PC-3 (cell line): ENCODE measurements at regions not wholly inside any gene's neighbourhood (a gene's known extent, or its start where the extent isn't known, plus 50 kb on each side); places are given as distances from the start of the nearest gene placed in this dataset.

Experiments used
- ATAC-seq: fragments of 200-7000 bp; cut with Tn5 transposase; 2 replicates; pipeline ENCODE4 v1.9.1; 2020; ENCODE audit warnings: mild to moderate bottlenecking, moderate library complexity
- BruUV-seq: library from RNA; stranded (reverse); fragments of 400-500 nt; replicated peaks from 2 replicates; lab custom pipeline; 2021; lab: Mats Ljungman, UMichigan
- CTCF ChIA-PET: fragments of 300-600 bp; sonication (Branson Sonifier 250); formaldehyde crosslinking; loops from one replicate; lab custom pipeline; 2022; ENCODE audit warnings: antibody characterized with exemption; lab: Charles Lee
- POLR2A ChIA-PET: fragments of 300-600 bp; sonication (Branson Sonifier 250); formaldehyde crosslinking; loops from one replicate; lab custom pipeline; 2022; ENCODE audit warnings: antibody characterized with exemption; ENCODE audit not compliant: unreplicated experiment; lab: Charles Lee
- DNase-seq: peaks from one replicate; pipeline ENCODE4 v3.0.0-alpha.2; 2015
- H2AFZ ChIP-seq: fragments of 300-600 bp; sonication (generic); 2 replicates; pipeline ENCODE4 v1.6.0; 2016; ENCODE audit warnings: antibody characterized with exemption, low read length
- H3F3A ChIP-seq: fragments of 300-600 bp; sonication (generic); one replicate; pipeline ENCODE4 v1.6.0; 2017; ENCODE audit warnings: antibody characterized with exemption, low read length, control low read depth, mild to moderate bottlenecking; ENCODE audit not compliant: unreplicated experiment
- H3K27ac ChIP-seq: fragments of 300-600 bp; sonication (generic); 2 replicates; pipeline ENCODE4 v1.5.1; 2016; ENCODE audit warnings: mild to moderate bottlenecking, low read length
- H3K27me3 ChIP-seq: fragments of 300-600 bp; sonication (generic); 2 replicates; pipeline ENCODE4 v1.6.1; 2016; ENCODE audit warnings: low read length, mixed read lengths
- H3K36me3 ChIP-seq: fragments of 300-600 bp; sonication (generic); 2 replicates; pipeline ENCODE4 v1.6.1; 2016; ENCODE audit warnings: low read depth, mixed run types, low read length, mixed read lengths
- H3K4me1 ChIP-seq: fragments of 300-600 bp; sonication (generic); 2 replicates; pipeline ENCODE4 v1.5.1; 2016; ENCODE audit warnings: low read length; ENCODE audit not compliant: insufficient read depth
- H3K4me2 ChIP-seq: fragments of 300-600 bp; sonication (generic); 2 replicates; pipeline ENCODE4 v1.6.0; 2016; ENCODE audit warnings: low read length
- H3K4me3 ChIP-seq: fragments of 300-600 bp; sonication (generic); 2 replicates; pipeline ENCODE4 v1.5.1; 2016; ENCODE audit warnings: mild to moderate bottlenecking, low read length, mixed read lengths
- H3K79me2 ChIP-seq: fragments of 300-600 bp; sonication (generic); 2 replicates; pipeline ENCODE4 v1.6.1; 2017; ENCODE audit warnings: low read length, mixed read lengths
- H3K9ac ChIP-seq: fragments of 300-600 bp; sonication (generic); 2 replicates; pipeline ENCODE4 v1.6.0; 2016; ENCODE audit warnings: mild to moderate bottlenecking, low read length
- H3K9me2 ChIP-seq: fragments of 300-600 bp; sonication (generic); replicated peaks from 2 replicates; pipeline ENCODE4 v1.6.1; 2016; ENCODE audit warnings: mixed run types, low read length, mixed read lengths
- H3K9me3 ChIP-seq: fragments of 300-600 bp; sonication (generic); 2 replicates; pipeline ENCODE4 v1.6.1; 2016; ENCODE audit warnings: low read length, mixed read lengths
- H4K20me1 ChIP-seq: fragments of 300-600 bp; sonication (generic); 2 replicates; pipeline ENCODE4 v1.6.1; 2016; ENCODE audit warnings: low read length, mixed read lengths
- CTCF ChIP-seq: fragments of 300-600 bp; sonication (generic); conservative IDR thresholded peaks from 2 replicates; pipeline ENCODE4 v1.5.1; 2017; ENCODE audit warnings: antibody characterized with exemption, low read depth, mild to moderate bottlenecking, low read length
- EZH2 ChIP-seq: fragments of 300-600 bp; sonication (generic); IDR thresholded peaks from one replicate; pipeline ENCODE4 v1.6.1; 2017; ENCODE audit warnings: antibody characterized with exemption, mild to moderate bottlenecking, low read length; ENCODE audit not compliant: unreplicated experiment
- EZH2phosphoT487 ChIP-seq: fragments of 300-600 bp; sonication (generic); IDR thresholded peaks from 2 replicates; pipeline ENCODE4 v1.6.1; 2018; ENCODE audit warnings: mild to moderate bottlenecking, antibody characterized with exemption, low read length, borderline replicate concordance
- intact Hi-C: fragments of 100-400 bp; cut with micrococcal nuclease; formaldehyde crosslinking; loops from 2 replicates; pipeline ENCODE4 v1.9.0; 2023

GRCh38 chr4:123455360-123455759 is 58.8 kb downstream of the SPRY1 start:
- H3F3A ChIP-seq = no peaks in the 10 kb centered on the region
- H2AFZ ChIP-seq = no peak overlapping the region
- DNase-seq (no peak), ATAC-seq (no peak)
- H3K36me3 ChIP-seq = no peaks in the 10 kb centered on the region
- H3K4me3 ChIP-seq = no peak overlapping the region
- H3K27ac ChIP-seq = no peak overlapping the region
- no peaks in the 10 kb centered on the region for H3K9me2 ChIP-seq
- no peaks in the 10 kb centered on the region for H4K20me1 ChIP-seq
- peaks cover 23% of the 10 kb centered on the region for H3K4me1 ChIP-seq
- H3K27me3 ChIP-seq = no peaks in the 10 kb centered on the region
- no TSS peak for BruUV-seq
- H3K9ac ChIP-seq = no peak overlapping the region
- H3K79me2 ChIP-seq = no peaks in the 10 kb centered on the region
- no peak for TF ChIP-seq EZH2
- TF ChIP-seq CTCF = no peak
- no peak for TF ChIP-seq EZH2phosphoT487
- no peaks in the 10 kb centered on the region for H3K9me3 ChIP-seq
- H3K4me2 ChIP-seq = no peak overlapping the region
- ChIA-PET CTCF (no interaction called here), POLR2A (no interaction called here)
- intact Hi-C loops = no loop called here

GRCh38 chr4:123462007-123462406 is 65.4 kb downstream of the SPRY1 start:
- Histone ChIP-seq H3K4me3 (no peak overlapping the region), H3F3A (no peaks in the 10 kb centered on the region), H3K36me3 (no peaks in the 10 kb centered on the region), H2AFZ (no peak overlapping the region), H3K9me2 (no peaks in the 10 kb centered on the region), H3K27me3 (no peaks in the 10 kb centered on the region), H3K79me2 (no peaks in the 10 kb centered on the region), H3K9ac (no peak overlapping the region), H3K4me2 (no peak overlapping the region), H3K27ac (no peak overlapping the region), H4K20me1 (no peaks in the 10 kb centered on the region), H3K4me1 (no peaks in the 10 kb centered on the region), H3K9me3 (no peaks in the 10 kb centered on the region)
- DNase-seq = peak; percentile 57
- intact Hi-C loops = no loop called here
- POLR2A ChIA-PET = no interaction called here
- TF ChIP-seq CTCF (no peak), EZH2 (no peak), EZH2phosphoT487 (no peak)
- no TSS peak for BruUV-seq
- no peak for ATAC-seq
- CTCF ChIA-PET = no interaction called here

GRCh38 chr4:123463869-123464268 is 67.3 kb downstream of the SPRY1 start:
- BruUV-seq = no TSS peak
- Histone ChIP-seq H3K9ac (no peak overlapping the region), H3K79me2 (no peaks in the 10 kb centered on the region), H3K4me3 (no peak overlapping the region), H3K27ac (no peak overlapping the region), H3K4me1 (peaks cover 3% of the 10 kb centered on the region; the same call in 1 of the 2 replicates), H3K36me3 (no peaks in the 10 kb centered on the region), H4K20me1 (no peaks in the 10 kb centered on the region), H3K27me3 (no peaks in the 10 kb centered on the region), H3K9me3 (no peaks in the 10 kb centered on the region), H3K4me2 (no peak overlapping the region), H3K9me2 (no peaks in the 10 kb centered on the region), H2AFZ (no peak overlapping the region), H3F3A (no peaks in the 10 kb centered on the region)
- TF ChIP-seq CTCF (no peak), EZH2phosphoT487 (no peak), EZH2 (no peak)
- intact Hi-C loops = no loop called here
- POLR2A ChIA-PET = interaction anchor here (0.7 kb wide), 1 partner anchor 135 kb away, joined by 3 read pairs; no protein-coding TSS in a partner anchor
- DNase-seq (no peak), ATAC-seq (no peak)
- CTCF ChIA-PET = no interaction called here
